Upper lobe of right lung (tissue), 1 donor: ENCODE measurements at regions not wholly inside any gene's neighbourhood (a gene's known extent, or its start where the extent isn't known, plus 50 kb on each side); places are given as distances from the start of the nearest gene placed in this dataset.
A peak's percentile ranks its signal among the peaks of the same experiment; 100 is the strongest.

Source experiments
- ATAC-seq: fragments of 200-7000 bp; cut with Tn5 transposase; one replicate; pipeline ENCODE4 v1.9.1; 2020; ENCODE audit warnings: mild to moderate bottlenecking, moderate library complexity
- DNase-seq: peaks from one replicate; pipeline ENCODE4 v3.0.0-alpha.2; 2020
- H3K27ac ChIP-seq: fragments of 200-600 bp; one replicate; pipeline ENCODE4 v1.8.0; 2022
- H3K27me3 ChIP-seq: fragments of 200-600 bp; one replicate; pipeline ENCODE4 v1.8.0; 2022; ENCODE audit warnings: mild to moderate bottlenecking
- H3K36me3 ChIP-seq: fragments of 200-600 bp; one replicate; pipeline ENCODE4 v1.8.0; 2022
- H3K4me1 ChIP-seq: fragments of 200-600 bp; one replicate; pipeline ENCODE4 v1.8.0; 2022
- H3K4me3 ChIP-seq: fragments of 200-600 bp; one replicate; pipeline ENCODE4 v1.8.0; 2022; ENCODE audit warnings: mild to moderate bottlenecking
- H3K9me3 ChIP-seq: fragments of 200-600 bp; one replicate; pipeline ENCODE4 v1.8.0; 2022
- CTCF ChIP-seq: fragments of 200-600 bp; IDR thresholded peaks from one replicate; pipeline ENCODE4 v1.8.0; 2022; ENCODE audit warnings: antibody characterized with exemption
- intact Hi-C: fragments of 100-400 bp; cut with DNase I; formaldehyde crosslinking; loops from one replicate; pipeline ENCODE4 v1.11.0; 2022
- donor health status: DM: no; HTN: yes; CAD: no; lungs with severe emphysema.

GRCh38 chr15:96408591-96409183 is 78.2 kb downstream of the NR2F2 start:
- ATAC-seq = no peak
- Histone ChIP-seq H3K36me3 (no peaks in the 10 kb centered on the region), H3K9me3 (no peaks in the 10 kb centered on the region), H3K4me3 (no peak overlapping the region), H3K27me3 (peaks cover 72% of the 10 kb centered on the region), H3K4me1 (peaks cover 4% of the 10 kb centered on the region), H3K27ac (no peak overlapping the region)
- intact Hi-C loops = no loop called here
- no peak for DNase-seq
- TF ChIP-seq CTCF = no peak

GRCh38 chr15:96409215-96410138 is 79.0 kb downstream of the NR2F2 start:
- no peaks in the 10 kb centered on the region for H3K9me3 ChIP-seq
- H3K27ac ChIP-seq = no peak overlapping the region
- H3K4me1 ChIP-seq = peaks cover 4% of the 10 kb centered on the region
- H3K27me3 ChIP-seq = peaks cover 77% of the 10 kb centered on the region
- ATAC-seq (no peak), DNase-seq (no peak)
- intact Hi-C loops = no loop called here
- peak overlapping the region; percentile 10 for H3K4me3 ChIP-seq
- no peak for TF ChIP-seq CTCF
- no peaks in the 10 kb centered on the region for H3K36me3 ChIP-seq

GRCh38 chr15:96410175-96411055 is 79.9 kb downstream of the NR2F2 start:
- intact Hi-C loops = no loop called here
- Histone ChIP-seq H3K36me3 (no peaks in the 10 kb centered on the region), H3K27me3 (peaks cover 81% of the 10 kb centered on the region), H3K4me1 (peaks cover 4% of the 10 kb centered on the region), H3K27ac (no peak overlapping the region), H3K4me3 (no peak overlapping the region), H3K9me3 (no peaks in the 10 kb centered on the region)
- ATAC-seq (no peak), DNase-seq (no peak)
- TF ChIP-seq CTCF = no peak

- no peak for ATAC-seq
- intact Hi-C loops = no loop called here
- Histone ChIP-seq H3K4me1 (peaks cover 8% of the 10 kb centered on the region), H3K27ac (no peak overlapping the region), H3K9me3 (no peaks in the 10 kb centered on the region), H3K36me3 (no peaks in the 10 kb centered on the region), H3K4me3 (no peak overlapping the region), H3K27me3 (peaks cover 89% of the 10 kb centered on the region)
- no peak for TF ChIP-seq CTCF
- DNase-seq = no peak
These were observed 80.8 kb downstream of the NR2F2 start for GRCh38 chr15:96411056-96412031.
